HG03103 (cell line): ENCODE measurements at regions not wholly inside any gene's neighbourhood (a gene's known extent, or its start where the extent isn't known, plus 50 kb on each side); places are given as distances from the start of the nearest gene placed in this dataset.

ENCODE experiments used
- ATAC-seq: cut with Tn5 transposase; IDR thresholded peaks from one replicate; pipeline ENCODE4 v1.9.1; 2021; ENCODE audit warnings: low read depth; ENCODE audit not compliant: unreplicated experiment

DNA sequence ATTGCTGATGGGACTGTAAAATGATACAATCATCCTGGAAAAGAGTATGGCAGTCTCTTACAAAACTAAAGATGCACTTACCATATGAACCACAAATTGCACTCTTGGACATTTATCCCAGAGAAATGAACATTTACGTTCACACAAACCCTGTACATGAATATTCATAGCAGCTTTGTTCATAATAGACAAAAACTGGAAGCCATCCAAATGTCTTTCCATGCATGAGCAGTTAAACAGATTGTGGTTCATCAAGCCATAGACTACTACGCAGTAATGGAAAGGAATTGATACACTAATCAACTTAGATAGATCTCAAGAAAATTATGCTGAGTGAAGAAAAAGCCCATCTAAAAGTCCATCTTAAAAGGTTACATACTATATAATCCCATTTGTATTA, 156.1 kb upstream of the SLC39A10 start:
- no peak for ATAC-seq

DNA sequence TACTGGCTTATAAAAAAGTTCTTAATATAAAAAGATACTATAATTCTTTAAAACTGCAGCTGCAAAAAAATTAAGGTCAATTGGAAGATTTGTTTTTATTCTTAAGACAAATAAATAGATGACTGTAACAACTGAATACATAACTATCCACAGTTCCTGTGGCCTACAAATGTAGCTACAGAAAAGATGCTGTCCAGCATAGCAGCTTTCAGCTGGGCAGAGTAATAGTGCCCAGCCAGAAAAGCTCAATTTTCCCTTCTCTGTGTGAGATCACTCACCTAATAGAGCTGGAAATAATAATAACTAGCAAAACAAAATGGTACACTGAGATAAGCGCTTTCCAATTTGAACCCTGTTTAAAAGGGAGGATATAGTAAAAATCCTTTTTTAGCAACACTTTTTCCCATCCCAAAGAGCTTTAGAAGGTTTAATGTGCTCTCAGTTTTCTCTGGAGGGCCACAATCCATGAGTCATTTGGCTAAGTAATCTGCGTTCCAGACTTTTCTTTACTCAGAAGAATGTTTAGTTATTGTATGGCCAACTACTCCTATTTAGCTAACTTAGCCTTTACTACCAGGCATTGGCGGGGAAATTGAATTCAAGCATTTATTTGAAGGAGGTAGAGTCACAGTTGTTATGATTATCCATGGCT, 158.1 kb upstream of the SLC39A10 start:
- no peak for ATAC-seq

DNA sequence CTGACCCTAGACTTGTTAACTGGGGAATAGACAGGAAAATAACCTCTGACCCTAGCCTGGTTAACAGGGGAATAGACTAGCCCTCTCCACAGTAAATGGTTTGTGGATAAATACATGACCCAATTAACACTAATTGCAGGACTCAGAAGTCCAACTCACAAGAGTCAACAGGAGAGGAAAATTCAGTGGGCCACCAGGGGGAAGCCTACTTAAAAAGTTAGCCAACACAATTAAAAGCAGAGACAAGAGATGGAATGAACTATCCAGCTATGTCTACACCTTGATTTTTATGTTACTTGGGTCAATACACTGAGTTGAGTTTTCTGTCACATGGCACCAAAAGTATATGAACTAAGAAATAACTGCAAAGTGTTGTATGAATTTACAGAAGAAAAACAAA, 158.8 kb upstream of the SLC39A10 start:
- ATAC-seq = no peak

DNA sequence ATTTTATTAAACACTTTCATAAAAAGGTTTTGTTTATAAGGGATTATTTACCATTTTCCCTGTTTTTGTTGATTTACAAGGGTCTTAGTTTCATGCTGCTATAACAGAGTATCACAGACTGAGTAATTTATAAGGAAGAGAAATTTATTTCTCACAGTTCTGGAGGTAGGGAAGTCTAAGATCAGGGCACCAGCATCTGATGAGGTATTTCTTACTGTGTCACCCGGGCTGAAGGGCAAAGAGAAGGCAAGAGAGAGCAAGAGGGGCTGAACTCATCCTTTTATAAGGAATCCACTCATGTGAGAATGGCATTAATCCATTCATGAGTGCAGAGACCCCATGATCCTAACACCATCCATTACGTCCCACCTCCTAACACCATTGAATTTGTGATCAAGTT, 160.0 kb upstream of the SLC39A10 start:
- ATAC-seq = no peak

DNA sequence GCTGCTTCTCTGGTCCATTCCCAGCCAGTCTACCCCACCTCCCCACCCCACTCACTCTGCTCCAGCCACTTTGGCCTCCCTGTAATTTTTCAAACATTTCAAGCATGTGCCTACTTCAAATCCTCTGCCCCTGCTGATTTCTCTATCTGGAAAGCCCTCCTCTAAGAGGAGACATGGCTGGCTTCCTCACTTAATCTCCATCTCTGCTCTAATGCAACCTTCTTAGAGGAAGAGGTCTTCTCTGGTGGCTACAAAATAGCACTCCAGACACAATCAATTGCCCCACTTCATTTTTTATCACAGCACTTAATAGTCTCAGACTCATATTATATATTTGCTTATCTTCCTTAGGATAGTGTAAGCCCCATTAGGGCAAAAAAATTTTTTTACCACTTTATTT, 161.1 kb upstream of the SLC39A10 start:
- no peak for ATAC-seq

DNA sequence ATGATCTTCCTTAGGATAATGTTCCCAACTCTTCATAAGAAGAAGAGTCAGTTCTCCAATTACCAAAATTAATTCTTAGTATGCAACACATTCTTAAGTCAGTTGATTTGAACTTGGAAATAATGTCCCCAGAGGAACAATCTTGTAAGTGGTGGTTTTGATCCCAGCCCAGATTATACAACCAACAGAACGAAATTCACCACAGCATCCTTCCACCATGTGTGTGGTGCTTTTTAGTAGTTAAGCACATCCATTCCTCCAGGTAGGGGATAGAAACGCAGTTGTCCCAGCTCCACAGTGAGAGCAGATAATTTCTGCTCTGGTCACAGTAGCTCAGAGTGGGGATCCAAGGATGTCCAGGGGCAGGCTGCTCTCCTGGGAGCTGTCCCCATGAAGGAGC, 161.7 kb upstream of the SLC39A10 start:
- no peak for ATAC-seq

DNA sequence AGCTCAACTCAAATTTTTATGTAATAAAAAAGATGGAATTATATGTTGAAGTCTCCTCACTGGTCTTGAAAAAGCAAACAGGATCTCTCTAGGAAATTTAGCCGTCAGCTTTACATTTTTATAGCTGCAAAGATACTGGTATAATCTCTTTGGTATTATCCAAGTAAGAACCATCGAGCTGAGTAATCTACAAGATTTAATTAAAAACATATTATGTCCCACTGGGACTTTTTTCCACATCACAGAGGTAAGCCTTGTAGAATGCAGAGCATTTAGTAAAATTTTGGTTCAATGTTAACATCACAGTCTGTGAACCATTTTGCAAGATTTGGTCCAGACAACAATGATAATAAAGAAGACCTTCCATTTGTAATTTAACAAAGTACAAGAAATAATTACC, 162.6 kb upstream of the SLC39A10 start:
- ATAC-seq = no peak

DNA sequence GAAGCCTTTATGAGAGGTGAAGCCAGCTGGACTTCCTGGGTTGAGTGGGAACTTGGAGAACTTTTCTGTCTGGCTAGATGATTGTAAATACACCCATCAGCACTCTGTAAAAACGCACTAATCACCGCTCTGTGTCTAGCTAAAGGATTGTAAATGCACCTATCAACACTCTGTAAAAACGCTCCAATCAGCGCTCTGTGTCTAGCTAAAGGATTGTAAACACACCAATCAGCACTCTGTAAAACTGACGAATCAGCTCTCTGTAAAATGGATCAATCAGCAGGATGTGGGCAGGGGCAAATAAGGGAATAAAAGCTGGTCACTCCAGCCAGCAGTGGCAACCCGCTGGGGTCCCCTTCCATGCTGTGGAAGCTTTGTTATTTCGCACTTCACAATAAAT, 163.6 kb upstream of the SLC39A10 start:
- no peak for ATAC-seq

DNA sequence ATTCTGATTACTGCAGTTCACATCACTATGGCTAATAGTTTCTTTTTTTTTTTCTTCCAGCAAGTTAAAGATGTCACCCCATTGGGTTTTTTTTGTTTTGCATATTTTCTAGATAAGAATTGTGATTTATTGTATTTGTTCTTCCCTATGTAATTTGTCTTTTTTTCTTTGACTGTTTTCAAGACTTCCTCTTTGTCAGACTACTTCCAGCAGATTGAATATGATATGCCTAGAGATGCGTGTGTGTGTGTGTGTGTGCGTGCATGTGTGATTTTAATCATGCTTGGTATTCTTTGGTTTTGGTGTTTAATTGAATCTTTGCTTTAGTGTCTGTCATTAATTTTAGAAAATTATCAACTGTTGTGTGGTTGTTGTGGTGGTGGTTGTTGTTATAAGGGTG, 166.7 kb upstream of the SLC39A10 start:
- no peak for ATAC-seq

DNA sequence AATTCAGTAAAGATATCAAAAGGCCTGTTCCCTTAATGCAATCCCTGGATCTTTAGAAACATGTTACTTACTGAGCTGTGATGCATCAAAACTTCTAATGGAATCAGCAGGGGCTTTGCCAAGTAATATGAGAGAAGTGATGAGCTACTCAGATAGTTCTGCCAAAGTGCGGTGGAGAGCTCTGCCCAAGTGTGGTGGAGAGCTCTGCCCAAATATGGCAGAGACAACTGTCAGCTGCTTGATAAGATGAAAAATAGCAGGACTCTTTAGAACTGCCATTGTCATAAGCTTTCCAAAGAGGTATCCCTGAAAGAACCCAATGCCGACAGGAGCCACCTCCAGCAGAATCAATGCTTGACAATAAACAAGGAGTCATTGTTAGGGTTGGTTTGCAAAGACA, 167.9 kb upstream of the SLC39A10 start:
- ATAC-seq = no peak

DNA sequence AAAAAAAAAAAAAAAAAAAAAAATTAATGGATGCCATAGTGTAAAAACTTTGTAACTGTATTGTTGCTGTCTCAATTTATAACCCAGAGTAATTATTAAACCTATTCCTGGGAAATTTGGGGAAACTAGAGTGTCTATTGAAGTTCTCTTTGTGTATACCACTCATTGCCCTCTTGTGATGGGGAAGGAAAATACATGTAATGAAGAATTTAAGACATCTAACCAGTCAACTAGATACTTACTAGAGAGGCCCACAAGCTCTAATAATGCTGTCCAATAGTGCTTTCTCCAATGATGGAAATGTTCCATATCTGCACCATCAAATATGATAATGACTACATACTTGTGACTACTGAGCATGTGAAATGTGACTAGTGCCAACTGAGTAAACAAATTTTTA, 168.5 kb upstream of the SLC39A10 start:
- ATAC-seq = no peak

DNA sequence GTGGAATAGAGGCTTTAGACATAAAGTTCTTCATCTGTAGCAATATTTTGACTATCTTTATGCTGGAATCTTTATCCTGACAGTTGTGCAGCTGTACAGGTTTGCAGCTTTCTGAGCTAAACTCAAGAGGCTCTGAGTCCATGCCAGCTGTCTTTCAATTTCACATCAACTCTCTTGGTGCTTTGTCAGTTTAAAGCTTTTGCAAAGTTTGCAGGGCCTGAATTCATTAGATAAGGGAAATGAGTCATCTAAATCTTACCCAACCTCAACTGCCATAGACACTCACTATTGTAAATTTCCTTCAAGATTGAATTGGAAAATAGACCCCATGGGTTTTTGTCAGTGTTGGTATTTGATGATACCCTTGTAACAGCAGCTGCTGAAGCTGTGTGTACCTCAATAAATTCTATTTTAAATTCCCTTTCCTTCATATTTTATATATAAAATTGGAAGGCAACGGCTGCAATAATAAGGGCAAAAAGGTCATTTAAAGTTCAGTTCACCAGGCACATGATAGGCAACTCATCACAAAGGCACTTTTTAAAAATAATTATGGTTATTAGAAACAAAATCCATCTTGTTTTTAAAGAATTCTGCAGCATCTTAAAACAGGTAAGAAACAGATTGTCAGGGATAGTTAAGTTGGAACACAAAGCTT, 169.9 kb upstream of the SLC39A10 start:
- ATAC-seq = peak; percentile 80

DNA sequence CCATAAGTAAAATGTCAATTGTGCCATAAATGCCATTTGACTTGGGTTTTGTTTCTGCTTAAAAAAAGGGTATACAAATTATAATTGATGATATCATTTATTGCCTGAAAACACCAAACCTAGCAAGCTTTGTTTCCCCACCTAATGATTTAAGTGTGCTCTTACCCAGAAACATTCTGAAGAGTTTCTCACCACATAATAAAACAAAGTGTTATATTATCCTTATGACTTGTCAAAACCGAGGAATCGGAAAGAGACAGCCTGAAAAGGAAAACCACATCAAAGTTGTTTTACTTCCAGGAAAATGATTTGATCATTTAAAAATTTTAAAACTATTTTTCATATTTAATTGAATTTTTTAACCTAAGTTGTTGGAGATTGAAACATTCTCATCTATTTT, 170.5 kb upstream of the SLC39A10 start:
- ATAC-seq = no peak

DNA sequence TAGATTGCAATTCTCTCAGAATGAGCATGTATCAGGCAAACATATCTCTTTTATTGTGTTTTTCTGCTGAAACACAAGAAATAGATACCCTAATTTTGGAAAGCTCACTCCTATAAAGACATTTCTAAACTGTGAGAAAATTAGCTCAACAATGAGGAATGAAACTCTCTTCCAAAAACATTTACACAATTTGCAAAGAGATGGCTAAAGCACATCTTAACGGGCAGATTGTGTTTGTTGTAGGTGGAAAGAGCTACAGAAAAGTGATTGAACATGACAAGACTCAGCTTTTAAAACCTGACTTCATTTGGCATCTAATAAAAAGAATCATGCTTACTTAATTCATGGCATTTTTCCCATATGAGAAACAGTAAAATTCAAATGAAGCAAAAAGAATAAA, 175.0 kb upstream of the SLC39A10 start:
- no peak for ATAC-seq

DNA sequence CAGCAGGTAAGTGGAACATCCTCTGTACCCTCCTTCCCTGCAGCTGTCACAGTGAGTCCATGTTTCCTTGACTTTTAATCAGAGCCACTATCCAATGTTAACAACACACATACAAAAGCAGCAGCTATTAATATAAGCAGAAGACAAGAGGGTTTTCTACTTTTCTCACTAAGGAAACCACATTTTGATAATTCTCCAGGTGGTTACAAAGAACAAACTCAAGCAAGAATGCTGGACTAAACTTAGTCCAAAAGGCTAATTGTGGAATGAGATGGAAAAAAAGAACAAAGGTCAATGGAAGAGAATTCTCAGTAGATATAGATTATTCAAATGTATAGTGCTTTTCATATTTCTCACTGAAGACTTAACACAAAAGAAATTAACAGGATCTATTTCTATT, 176.9 kb upstream of the SLC39A10 start:
- ATAC-seq = no peak

DNA sequence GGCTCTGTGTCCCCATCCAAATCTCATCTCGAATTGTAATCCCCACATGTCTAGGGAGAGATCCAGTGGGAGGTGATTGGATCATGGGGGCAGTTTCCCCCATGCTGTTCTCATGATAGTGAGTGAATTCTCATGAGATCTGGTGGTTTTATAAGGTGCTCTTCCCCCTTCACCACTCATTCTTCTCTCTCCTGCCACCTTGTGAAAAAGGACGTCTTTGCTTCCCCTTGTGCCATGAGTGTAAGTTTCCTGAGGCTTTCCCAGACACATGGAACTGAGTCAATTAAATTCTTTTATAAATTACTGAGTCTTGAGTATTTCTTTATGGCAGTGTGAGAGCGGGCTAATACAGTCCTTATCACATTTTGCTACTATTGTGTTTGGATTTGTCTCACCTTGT, 177.6 kb upstream of the SLC39A10 start:
- no peak for ATAC-seq

DNA sequence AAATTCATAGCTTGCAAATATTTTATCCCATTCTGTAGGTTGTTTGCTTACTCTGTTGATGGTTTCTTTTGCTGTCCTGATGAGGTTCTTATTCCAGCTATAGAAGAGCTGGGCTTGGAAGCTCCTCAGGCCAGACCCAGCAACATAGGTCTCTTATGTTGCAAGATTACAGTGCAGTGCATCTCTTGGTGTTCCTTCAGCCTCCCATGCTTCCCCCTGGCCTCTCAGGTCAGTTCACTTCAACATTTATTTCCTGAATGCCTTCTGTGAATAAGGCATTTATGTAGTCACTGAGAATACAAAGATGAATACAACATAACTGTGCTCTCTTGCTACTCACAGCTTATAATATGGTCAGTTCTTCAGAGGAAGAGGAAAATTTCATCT, 179.0 kb upstream of the SLC39A10 start:
- peak; percentile 12 for ATAC-seq

DNA sequence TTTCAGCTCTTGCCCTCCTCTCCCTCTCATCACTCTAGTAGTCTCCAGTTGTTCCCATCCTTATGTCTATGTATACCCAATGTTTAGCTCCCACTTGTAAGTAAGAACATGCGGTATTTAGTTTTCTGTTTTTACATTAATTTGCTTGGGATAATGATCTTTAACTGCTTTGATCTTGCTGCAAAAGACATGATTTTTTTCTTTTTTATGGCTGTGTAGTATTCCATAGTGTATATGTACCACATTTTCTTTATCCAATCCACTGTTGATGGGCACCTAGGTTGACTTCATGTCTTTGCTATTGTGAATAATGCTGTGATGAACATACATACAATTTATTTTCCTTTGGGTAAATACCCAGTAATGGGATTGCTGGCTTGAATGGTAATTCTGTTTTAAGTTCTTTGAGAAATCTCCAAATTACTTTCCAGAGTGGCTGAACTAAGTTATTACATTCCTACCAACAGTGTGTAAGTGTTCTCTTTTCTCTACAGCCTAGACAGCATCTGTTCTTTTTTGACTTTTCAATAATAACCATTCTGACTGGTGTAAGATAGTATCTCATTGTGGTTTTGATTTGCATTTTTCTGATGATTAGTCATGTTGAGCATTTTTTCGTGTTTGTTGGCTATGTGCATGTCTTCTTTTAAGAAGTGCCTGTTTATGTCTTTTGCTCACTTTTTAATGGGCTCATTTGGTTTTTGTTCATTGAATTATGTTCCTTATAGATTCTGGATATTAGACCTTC, 179.6 kb upstream of the SLC39A10 start:
- peak; percentile 72 for ATAC-seq

DNA sequence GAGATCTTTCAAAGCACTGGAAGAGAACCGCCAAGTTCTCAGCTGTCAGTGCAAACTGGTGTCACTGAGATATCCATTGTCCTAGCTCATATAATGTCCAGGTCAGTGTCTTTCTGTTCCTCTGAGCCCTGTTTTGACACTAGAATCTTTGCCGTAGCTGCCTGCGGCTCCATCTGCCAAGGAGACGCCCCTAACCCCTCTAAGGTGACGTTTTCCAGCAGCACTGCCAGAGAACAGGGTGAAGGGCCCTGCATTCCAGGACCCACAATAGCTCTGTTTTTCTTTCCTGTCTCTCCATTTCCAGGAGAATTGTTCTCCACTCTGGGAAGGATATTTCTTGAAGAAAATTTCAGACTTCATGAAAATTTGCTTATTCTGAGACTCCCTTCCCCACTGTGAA, 181.7 kb upstream of the SLC39A10 start:
- no peak for ATAC-seq

DNA sequence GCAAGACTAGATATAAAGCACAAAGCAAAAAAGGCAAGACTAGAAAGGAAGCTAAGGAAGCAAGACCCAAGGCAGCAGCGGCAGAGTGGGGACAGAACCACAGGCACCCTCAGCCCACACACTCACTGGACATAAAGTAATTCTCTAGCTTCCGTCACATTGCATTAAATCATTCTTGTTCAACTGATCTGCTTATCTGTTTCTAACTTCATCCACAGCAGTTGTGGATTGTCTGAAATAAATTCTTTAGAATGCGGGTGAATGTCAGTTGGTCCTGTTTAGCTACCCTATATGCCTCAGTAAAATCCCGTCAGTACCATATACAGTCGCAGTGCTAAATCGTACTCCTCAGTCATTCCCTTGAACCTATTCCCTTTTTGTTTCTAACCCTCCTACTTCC, 183.2 kb upstream of the SLC39A10 start:
- ATAC-seq = no peak

DNA sequence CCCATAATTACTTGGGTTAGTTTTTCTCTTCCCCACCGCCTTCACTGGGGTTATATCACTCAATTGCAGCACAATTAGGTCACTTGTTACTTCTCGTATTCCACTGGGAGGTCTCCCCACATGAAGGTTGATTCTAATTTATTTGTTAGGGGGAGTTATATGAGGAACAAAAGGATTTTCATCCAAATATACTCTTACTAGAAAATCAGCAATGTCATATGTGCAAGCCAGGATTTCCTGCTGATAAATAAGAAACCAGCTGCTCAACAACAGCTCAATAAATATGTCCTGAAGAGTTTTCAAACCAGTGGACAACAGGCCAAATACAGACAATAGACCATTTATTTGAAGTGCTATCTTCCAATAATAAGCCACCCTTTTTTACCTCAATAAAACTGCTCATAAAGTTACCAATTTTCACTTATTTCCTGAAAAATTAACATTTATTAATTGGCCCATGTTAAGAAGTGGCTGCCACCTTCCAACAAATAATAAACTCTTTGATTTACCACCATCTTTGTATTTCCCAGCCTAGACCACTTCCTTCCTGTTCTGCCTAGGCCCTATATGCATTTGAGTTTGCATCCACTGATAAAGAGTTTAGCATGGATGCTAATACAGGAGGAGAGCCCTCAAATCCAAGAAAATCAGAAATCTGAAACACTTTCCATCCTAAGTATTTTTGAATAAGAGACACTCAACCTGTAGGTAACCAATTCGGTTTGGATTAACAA, 184.4 kb upstream of the SLC39A10 start:
- ATAC-seq = no peak
